A673 (cell line): ENCODE measurements at regions not wholly inside any gene's neighbourhood (a gene's known extent, or its start where the extent isn't known, plus 50 kb on each side); places are given as distances from the start of the nearest gene placed in this dataset.

Experiments used
- BruUV-seq: library from RNA; stranded (reverse); fragments of 400-500 nt; replicated peaks from 2 replicates; lab custom pipeline; 2021; lab: Mats Ljungman, UMichigan
- CTCF ChIA-PET: fragments of 300-600 bp; sonication (Branson Sonifier 250); formaldehyde crosslinking; loops from one replicate; lab custom pipeline; 2022; ENCODE audit warnings: antibody characterized with exemption; lab: Charles Lee
- POLR2A ChIA-PET: fragments of 300-600 bp; sonication (Branson Sonifier 250); formaldehyde crosslinking; loops from one replicate; lab custom pipeline; 2022; ENCODE audit warnings: antibody characterized with exemption; ENCODE audit not compliant: low non-redundant PET; lab: Charles Lee
- DNase-seq: peaks from one replicate; pipeline ENCODE4 v3.0.0-alpha.2; 2015; ENCODE audit warnings: low spot score
- H3K27ac ChIP-seq: fragments of 200-600 bp; sonication (generic); 2 replicates; pipeline ENCODE4 v1.5.1; 2016; ENCODE audit warnings: mixed run types, low read depth, mild to moderate bottlenecking, mixed read lengths, antibody characterized with exemption, low read length; ENCODE audit not compliant: poor library complexity, severe bottlenecking
- H3K27me3 ChIP-seq: fragments of 200-600 bp; sonication (generic); replicated peaks from 2 replicates; pipeline ENCODE4 v1.6.1; 2017; ENCODE audit warnings: mixed run types, low read depth, mild to moderate bottlenecking, mixed read lengths, antibody characterized with exemption, low read length; ENCODE audit not compliant: insufficient read depth, poor library complexity
- H3K36me3 ChIP-seq: fragments of 200-600 bp; sonication (generic); 2 replicates; pipeline ENCODE4 v1.6.1; 2016; ENCODE audit warnings: mixed run types, mild to moderate bottlenecking, mixed read lengths, antibody characterized with exemption, low read length; ENCODE audit not compliant: insufficient read depth, poor library complexity, severe bottlenecking
- H3K4me1 ChIP-seq: fragments of 200-600 bp; sonication (generic); 2 replicates; pipeline ENCODE4 v1.6.1; 2017; ENCODE audit warnings: mixed run types, mild to moderate bottlenecking, mixed read lengths, antibody characterized with exemption, low read length; ENCODE audit not compliant: insufficient read depth, poor library complexity, severe bottlenecking
- H3K4me3 ChIP-seq: fragments of 200-600 bp; sonication (generic); 2 replicates; pipeline ENCODE4 v1.5.1; 2016; ENCODE audit warnings: low read depth, mixed run types, mild to moderate bottlenecking, mixed read lengths, low read length; ENCODE audit not compliant: poor library complexity, severe bottlenecking
- H3K9me3 ChIP-seq: fragments of 200-600 bp; sonication (generic); 2 replicates; pipeline ENCODE4 v1.6.1; 2016; ENCODE audit warnings: mixed run types, low read depth, mild to moderate bottlenecking, mixed read lengths, antibody characterized with exemption, low read length; ENCODE audit not compliant: poor library complexity, severe bottlenecking
- CTCF ChIP-seq: fragments of 300-800, 200-600 bp; sonication (generic); conservative IDR thresholded peaks from 2 replicates; pipeline ENCODE4 v1.5.1; 2017; ENCODE audit warnings: low read depth, mild to moderate bottlenecking, antibody characterized with exemption, low read length, moderate library complexity, mixed read lengths
- EZH2 ChIP-seq: fragments of 200-600 bp; sonication (generic); IDR thresholded peaks from 2 replicates; pipeline ENCODE4 v1.6.1; 2017; ENCODE audit warnings: borderline replicate concordance, low read depth, mild to moderate bottlenecking, mixed read lengths, antibody characterized with exemption, low read length; ENCODE audit not compliant: poor library complexity, severe bottlenecking
- intact Hi-C: fragments of 100-400 bp; cut with micrococcal nuclease; formaldehyde crosslinking; loops from one replicate; pipeline ENCODE4 v1.10.0; 2022; ENCODE audit not compliant: unreplicated experiment

GRCh38 chr2:100666996-100667395 is 104.2 kb downstream of the PDCL3 start:
- Histone ChIP-seq H3K27me3 (no peaks in the 10 kb centered on the region), H3K9me3 (no peaks in the 10 kb centered on the region), H3K4me1 (no peaks in the 10 kb centered on the region), H3K36me3 (no peaks in the 10 kb centered on the region), H3K4me3 (no peak overlapping the region), H3K27ac (no peak overlapping the region)
- DNase-seq, result no peak
- no peak for TF ChIP-seq EZH2
- TF ChIP-seq CTCF, result no peak
- CTCF ChIA-PET, result no interaction called here
- intact Hi-C loops, result no loop called here
- no TSS peak for BruUV-seq
- POLR2A ChIA-PET, result interaction anchor here (0.7 kb wide), 1 partner anchor 56 kb away, joined by 3 read pairs; no protein-coding TSS in a partner anchor

- Histone ChIP-seq H3K27me3 (no peaks in the 10 kb centered on the region), H3K4me1 (no peaks in the 10 kb centered on the region), H3K27ac (no peak overlapping the region), H3K36me3 (no peaks in the 10 kb centered on the region), H3K4me3 (no peak overlapping the region), H3K9me3 (no peaks in the 10 kb centered on the region)
- intact Hi-C loops, result no loop called here
- CTCF ChIA-PET, result no interaction called here
- TF ChIP-seq CTCF, result no peak
- TF ChIP-seq EZH2, result no peak
- no peak for DNase-seq
- no TSS peak for BruUV-seq
- POLR2A ChIA-PET, result no interaction called here
Observed at GRCh38 chr2:100667801-100668200, 105.0 kb downstream of the PDCL3 start.

- CTCF ChIA-PET, result no interaction called here
- no peaks in the 10 kb centered on the region for H3K9me3 ChIP-seq
- DNase-seq, result no peak
- no peak overlapping the region for H3K27ac ChIP-seq
- POLR2A ChIA-PET, result no interaction called here
- no peaks in the 10 kb centered on the region for H3K4me1 ChIP-seq
- H3K27me3 ChIP-seq, result no peaks in the 10 kb centered on the region
- TF ChIP-seq EZH2 (no peak), CTCF (no peak)
- no TSS peak for BruUV-seq
- no peak overlapping the region for H3K4me3 ChIP-seq
- no peaks in the 10 kb centered on the region for H3K36me3 ChIP-seq
- intact Hi-C loops, result no loop called here
Observed at GRCh38 chr2:100670232-100670631, 107.4 kb downstream of the PDCL3 start.
